K562 (cell line): ENCODE measurements at regions not wholly inside any gene's neighbourhood (a gene's known extent, or its start where the extent isn't known, plus 50 kb on each side); places are given as distances from the start of the nearest gene placed in this dataset.

Experiments
- ATAC-seq: fragments of 200-7000 bp; cut with Tn5 transposase; 3 replicates; pipeline ENCODE4 v1.9.1; 2020; ENCODE audit warnings: moderate library complexity
- BruUV-seq: library from RNA; stranded (reverse); fragments of 400-500 nt; replicated peaks from 2 replicates; lab custom pipeline; 2021; lab: Mats Ljungman, UMichigan
- CTCF ChIA-PET: fragments of 300-600 bp; formaldehyde crosslinking; extraction: SDS; loops from one replicate; lab custom pipeline; 2021; ENCODE audit warnings: low intra/inter-chr PET ratio; lab: Yijun Ruan, JAX
- POLR2A ChIA-PET: fragments of 300-600, 350-650 bp; sonication (Branson Sonifier 250); formaldehyde crosslinking; extraction: SDS; loops from one replicate; lab custom pipeline; 2021; ENCODE audit warnings: antibody characterized with exemption, inconsistent platforms; lab: Yijun Ruan, JAX
- DNase-seq, 4 experiments: peaks; one replicate each; pipeline versions ENCODE4 v3.0.0 to v3.0.0-alpha.2; 2011 to 2018; ENCODE audit warnings: low spot score in 3 of 4, mixed read lengths in 3 of 4; ENCODE audit errors: extremely low read depth in 1 of 4
- FAIRE-seq: peaks from 2 replicates; lab custom pipeline; 2011; peaks lifted over from hg19 to GRCh38; lab: Jason Lieb, UNC
- H2AFZ ChIP-seq: 2 replicates; pipeline ENCODE4 v1.6.0; 2011; ENCODE audit warnings: low read depth, low read length, control low read depth, inconsistent platforms
- H3K27ac ChIP-seq: fragments of 200-600 bp; 3 replicates; pipeline ENCODE4 v1.8.0; 2011; ENCODE audit warnings: low read depth, mild to moderate bottlenecking, control low read depth, inconsistent platforms, low read length, moderate library complexity, mixed read lengths; ENCODE audit errors: extremely low read depth
- H3K27me3 ChIP-seq, 2 experiments: fragments of 300-600 bp in 1 of 2; 2 replicates in 1 of 2; 3 replicates in 1 of 2; pipeline versions ENCODE4 v1.6.0 to v1.8.0; 2011; ENCODE audit warnings: inconsistent platforms in 2 of 2, low read length in 2 of 2, mild to moderate bottlenecking in 1 of 2, mixed read lengths in 1 of 2, moderate library complexity in 1 of 2; ENCODE audit not compliant: control insufficient read depth in 2 of 2, insufficient read depth in 2 of 2
- H3K36me3 ChIP-seq: fragments of 300-600 bp; 3 replicates; pipeline ENCODE4 v1.8.0; 2011; ENCODE audit warnings: mild to moderate bottlenecking, low read length, inconsistent platforms; ENCODE audit not compliant: control insufficient read depth, insufficient read depth
- H3K4me1 ChIP-seq, 2 experiments: fragments of 200-600 bp in 1 of 2; replicated peaks in 1 of 2; 2 replicates in 1 of 2; 3 replicates in 1 of 2; pipeline versions ENCODE4 v1.5.1 to v1.8.0; 2011; ENCODE audit warnings: inconsistent platforms in 2 of 2, low read length in 2 of 2, mild to moderate bottlenecking in 1 of 2, mixed read lengths in 1 of 2, moderate library complexity in 1 of 2; ENCODE audit not compliant: control insufficient read depth in 2 of 2, insufficient read depth in 2 of 2
- H3K4me2 ChIP-seq: 2 replicates; pipeline ENCODE4 v1.6.1; 2011; ENCODE audit warnings: low read length, control low read depth, inconsistent platforms, mixed read lengths; ENCODE audit not compliant: insufficient read depth
- H3K4me3 ChIP-seq: fragments of 200-600 bp; sonication (generic), shearing (Covaris generic); 2 replicates; pipeline ENCODE4 v1.5.1; 2016; ENCODE audit warnings: control low read depth, inconsistent platforms
- H3K79me2 ChIP-seq: fragments of 200-600 bp; 3 replicates; pipeline ENCODE4 v1.8.0; 2011; ENCODE audit warnings: low read length, inconsistent platforms; ENCODE audit not compliant: control insufficient read depth, insufficient read depth
- H3K9ac ChIP-seq, 2 experiments: 2 replicates each; pipeline versions ENCODE4 v1.6.0 to v1.6.1; 2011; ENCODE audit warnings: low read depth in 2 of 2, low read length in 2 of 2, control low read depth in 1 of 2, inconsistent platforms in 1 of 2, mild to moderate bottlenecking in 1 of 2, mixed read lengths in 1 of 2; ENCODE audit not compliant: insufficient read depth in 1 of 2
- H3K9me1 ChIP-seq: one replicate; pipeline ENCODE4 v1.6.0; 2011; ENCODE audit warnings: inconsistent platforms, mild to moderate bottlenecking, low read length, moderate library complexity; ENCODE audit not compliant: control insufficient read depth, insufficient read depth
- H3K9me3 ChIP-seq: replicated peaks from 2 replicates; pipeline ENCODE4 v1.5.1; 2011; ENCODE audit warnings: low read depth, low read length, inconsistent platforms; ENCODE audit not compliant: control insufficient read depth, insufficient read depth
- H4K20me1 ChIP-seq: replicated peaks from 2 replicates; pipeline ENCODE4 v1.6.1; 2011; ENCODE audit warnings: low read length, inconsistent platforms, mixed read lengths; ENCODE audit not compliant: control insufficient read depth, insufficient read depth
- NCOA4 ChIP-seq: fragments of 450-650 bp; IDR thresholded peaks from 2 replicates; pipeline ENCODE4 v1.6.1; 2018; ENCODE audit warnings: mild to moderate bottlenecking; ENCODE audit not compliant: partially characterized antibody
- NCOR1 ChIP-seq: fragments of 450-650 bp; IDR thresholded peaks from 2 replicates; pipeline ENCODE4 v1.6.1; 2016; ENCODE audit warnings: mild to moderate bottlenecking, moderate library complexity
- PTTG1 ChIP-seq: fragments of 450-650 bp; IDR thresholded peaks from 2 replicates; pipeline ENCODE4 v1.6.1; 2016; ENCODE audit warnings: low read depth, mild to moderate bottlenecking, missing genetic modification characterization, missing compliant biosample characterization
- SP2 ChIP-seq: IDR thresholded peaks from 2 replicates; pipeline ENCODE4 v1.6.1; 2011; ENCODE audit warnings: mild to moderate bottlenecking, low read depth, low read length, moderate library complexity; ENCODE audit not compliant: poor library complexity, severe bottlenecking; ENCODE audit errors: extremely low read depth
- TCFL5 ChIP-seq: fragments of 250-450 bp; sonication (Bioruptor Pico); conservative IDR thresholded peaks from 2 replicates; pipeline ENCODE4 v1.6.1; 2021; ENCODE audit warnings: mild to moderate bottlenecking, moderate library complexity, matching md5 sums
- WGBS: fragments of 100-300 bp; shearing (Covaris generic); methylation state at CpG from one replicate; pipeline ENCODE4 v1.1.6; 2016; ENCODE audit warnings: low coverage, mixed read lengths; ENCODE audit not compliant: insufficient coverage; ENCODE audit errors: missing lambda C conversion rate; 5-methylcytosine and 5-hydroxymethylcytosine counted together
- in situ Hi-C: fragments of 300-500 bp; cut with MboI; formaldehyde crosslinking; loops from 4 replicates; pipeline ENCODE4 v1.15.0; 2018; ENCODE audit warnings: inconsistent platforms, mixed read lengths
- intact Hi-C: fragments of 100-400 bp; cut with micrococcal nuclease; formaldehyde crosslinking; loops from 2 replicates; pipeline ENCODE4 v1.14.2; 2022
- TF ChIP-seq, protein P1 (sequence below): fragments of 450-650 bp; IDR thresholded peaks from 2 replicates; pipeline ENCODE4 v1.6.1; 2016

- no peak for FAIRE-seq
- in situ Hi-C loops (no loop called here), intact Hi-C loops (no loop called here)
- Histone ChIP-seq H3K4me2 (no peak overlapping the region), H3K9me3 (no peaks in the 10 kb centered on the region), H3K4me3 (no peak overlapping the region), H3K36me3 (no peaks in the 10 kb centered on the region), H3K79me2 (no peaks in the 10 kb centered on the region), H3K4me1 (no peaks in the 10 kb centered on the region), H2AFZ (no peak overlapping the region), H3K27me3 (peaks cover 3 to 21% of the 10 kb centered on the region in 2 experiments; a peak in 4 of 5 replicates), H3K9ac (no peak overlapping the region), H3K9me1 (no peaks in the 10 kb centered on the region), H4K20me1 (no peaks in the 10 kb centered on the region), H3K27ac (no peak overlapping the region)
- no peak for ATAC-seq
- BruUV-seq = no TSS peak
- POLR2A ChIA-PET = interaction anchor here (0.6 kb wide), 1 partner anchor 52 kb away, joined by 3 read pairs; no protein-coding TSS in a partner anchor
- CTCF ChIA-PET = no interaction called here
- TF ChIP-seq, protein P1, sequence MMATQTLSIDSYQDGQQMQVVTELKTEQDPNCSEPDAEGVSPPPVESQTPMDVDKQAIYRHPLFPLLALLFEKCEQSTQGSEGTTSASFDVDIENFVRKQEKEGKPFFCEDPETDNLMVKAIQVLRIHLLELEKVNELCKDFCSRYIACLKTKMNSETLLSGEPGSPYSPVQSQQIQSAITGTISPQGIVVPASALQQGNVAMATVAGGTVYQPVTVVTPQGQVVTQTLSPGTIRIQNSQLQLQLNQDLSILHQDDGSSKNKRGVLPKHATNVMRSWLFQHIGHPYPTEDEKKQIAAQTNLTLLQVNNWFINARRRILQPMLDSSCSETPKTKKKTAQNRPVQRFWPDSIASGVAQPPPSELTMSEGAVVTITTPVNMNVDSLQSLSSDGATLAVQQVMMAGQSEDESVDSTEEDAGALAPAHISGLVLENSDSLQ = peak; percentile 90
- no peak for TF ChIP-seq PTTG1
- no peak for TF ChIP-seq SP2
- peak in 3 of 4 experiments; percentile 6 to 19 (median 13) for DNase-seq
- 12% methylated on average over 6 of the region's 7 CpGs for WGBS
These were observed 97.4 kb upstream of the SALL4 start for GRCh38 chr20:51899674-51900073.

GRCh38 chr20:51898788-51899187 is 96.5 kb upstream of the SALL4 start:
- Histone ChIP-seq H3K9ac (no peak overlapping the region), H3K27me3 (peaks cover 5 to 17% of the 10 kb centered on the region in 2 experiments; a peak in 4 of 5 replicates), H2AFZ (no peak overlapping the region), H3K9me1 (no peaks in the 10 kb centered on the region), H3K4me3 (no peak overlapping the region), H3K4me2 (no peak overlapping the region), H3K79me2 (no peaks in the 10 kb centered on the region), H3K27ac (no peak overlapping the region), H3K4me1 (no peaks in the 10 kb centered on the region), H3K36me3 (no peaks in the 10 kb centered on the region), H4K20me1 (no peaks in the 10 kb centered on the region), H3K9me3 (no peaks in the 10 kb centered on the region)
- DNase-seq (no peak), ATAC-seq (no peak), FAIRE-seq (no peak)
- BruUV-seq = no TSS peak
- ChIA-PET POLR2A (no interaction called here), CTCF (no interaction called here)
- in situ Hi-C loops (no loop called here), intact Hi-C loops (no loop called here)
- TF ChIP-seq NCOA4 (no peak), TCFL5 (CRISPR knock-in tag) (no peak), NCOR1 (no peak)
- 2% methylated on average over 6 of the region's 6 CpGs for WGBS
